ENCODE measurements at regions not wholly inside any gene's neighbourhood (a gene's known extent, or its start where the extent isn't known, plus 50 kb on each side); places are given as distances from the start of the nearest gene placed in this dataset.

DNA sequence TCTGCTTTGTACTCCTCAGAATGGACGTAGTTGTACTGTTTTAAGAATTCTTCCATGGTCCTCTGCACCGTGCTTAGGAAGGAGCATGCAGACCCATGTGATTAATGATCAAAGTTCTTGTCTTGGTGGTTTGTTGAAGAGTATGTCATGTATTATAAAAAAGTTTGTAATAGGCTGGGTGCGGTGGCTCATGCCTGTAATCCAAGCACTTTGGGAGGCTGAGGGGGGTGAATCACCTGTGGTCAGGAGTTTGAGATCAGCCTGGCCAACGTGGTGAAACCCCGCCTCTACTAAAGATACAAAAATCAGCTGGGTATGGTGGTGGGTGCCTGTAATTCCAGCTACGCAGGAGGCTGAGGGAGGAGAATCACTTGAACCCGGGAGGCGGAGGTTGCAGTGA lies 61.8 kb upstream of the RTL1 start:
- no peak for TF ChIP-seq MYC (IDR thresholded peaks at IDR 0.05; ENCODE audit: low read depth, low read length)
- TF ChIP-seq MAX (IDR thresholded peaks at IDR 0.05; ENCODE audit: insufficient read depth, insufficient read length): no peak
- TF ChIP-seq POLR2AphosphoS5 (IDR thresholded peaks at IDR 0.05; ENCODE audit: insufficient read depth, low read depth, low read length): no peak
- TF ChIP-seq EZH2 (IDR thresholded peaks at IDR 0.05; ENCODE audit: borderline replicate concordance, low read depth, low read length, severe bottlenecking): no peak
- TF ChIP-seq FOS (IDR thresholded peaks at IDR 0.05; ENCODE audit: borderline replicate concordance, insufficient read depth, low read length): no peak
- no peak for TF ChIP-seq POLR2A (IDR thresholded peaks at IDR 0.05; ENCODE audit: low read depth, low read length)
- TF ChIP-seq JUN (IDR thresholded peaks at IDR 0.05; ENCODE audit: borderline replicate concordance, insufficient read depth, insufficient read length, low read depth): no peak
- TF ChIP-seq CTCF (IDR thresholded peaks at IDR 0.05; ENCODE audit: extremely low read depth in 1 of 2, insufficient read depth in 1 of 2, low read depth in 1 of 2, low read length in 2 of 2): no peak
- TF ChIP-seq GATA2 (IDR thresholded peaks at IDR 0.05; ENCODE audit: insufficient read depth, insufficient read length, low read depth, low read length): no peak
- no peaks in the 10 kb centered on the region for H3K9me3 ChIP-seq (replicated peaks; ENCODE audit: control insufficient read depth, insufficient read depth, low read length)
- ChIA-PET POLR2A (no interaction called here), CTCF (no interaction called here)
- no peaks in the 10 kb centered on the region for H3K4me1 ChIP-seq (ENCODE audit: control insufficient read depth, extremely low read depth, insufficient read depth, low read length)
- no peak overlapping the region for H3K9ac ChIP-seq (replicated peaks; ENCODE audit: extremely low read depth, insufficient read depth, low read length)
- no peaks in the 10 kb centered on the region for H4K20me1 ChIP-seq (replicated peaks; ENCODE audit: control insufficient read depth, extremely low read depth, insufficient read depth, low read length)
- H3K27me3 ChIP-seq (ENCODE audit: control insufficient read depth in 2 of 2, insufficient read depth in 2 of 2, low read length in 2 of 2): no peaks in the 10 kb centered on the region
- no peak overlapping the region for H2AFZ ChIP-seq (ENCODE audit: low read depth, low read length)
- intact Hi-C loops (cut with micrococcal nuclease): no loop called here
- H3K4me3 ChIP-seq (replicated peaks in 1 of 3; ENCODE audit: insufficient read depth in 1 of 3, low read depth in 1 of 3, low read length in 3 of 3): no peak overlapping the region
- BruUV-seq (replicated peaks): no TSS peak
- DNase-seq (ENCODE audit: low read depth, low spot score): no peak
- H3K4me2 ChIP-seq (ENCODE audit: insufficient read depth, low read length): no peak overlapping the region
- FAIRE-seq: no peak
- peaks cover 0 to 4% of the 10 kb centered on the region in 2 experiments for H3K36me3 ChIP-seq (ENCODE audit: control insufficient read depth in 2 of 2, extremely low read depth in 1 of 2, insufficient read depth in 2 of 2, low read length in 2 of 2)
- H3K9me1 ChIP-seq (replicated peaks; ENCODE audit: control insufficient read depth, extremely low read depth, insufficient read depth, low read length): no peaks in the 10 kb centered on the region
- H3K27ac ChIP-seq (ENCODE audit: insufficient read depth, low read depth, low read length): no peak overlapping the region
- dilution Hi-C loops (cut with MboI; ENCODE audit: extremely low pct_ligation_motif_present, low sequenced_read_pairs): no loop called here
- H3K79me2 ChIP-seq (ENCODE audit: control insufficient read depth, insufficient read depth, low read length): no peaks in the 10 kb centered on the region

Data from endothelial cell of umbilical vein (primary cell).